GM12874 (cell line): ENCODE measurements at regions not wholly inside any gene's neighbourhood (a gene's known extent, or its start where the extent isn't known, plus 50 kb on each side); places are given as distances from the start of the nearest gene placed in this dataset.

ENCODE experiments used
- TF ChIP-seq, protein P1 (sequence below): IDR thresholded peaks from 2 replicates; pipeline ENCODE4 v1.5.1; 2011; ENCODE audit warnings: low read depth, mild to moderate bottlenecking, control low read depth, low read length, moderate library complexity; ENCODE audit not compliant: insufficient read depth

DNA sequence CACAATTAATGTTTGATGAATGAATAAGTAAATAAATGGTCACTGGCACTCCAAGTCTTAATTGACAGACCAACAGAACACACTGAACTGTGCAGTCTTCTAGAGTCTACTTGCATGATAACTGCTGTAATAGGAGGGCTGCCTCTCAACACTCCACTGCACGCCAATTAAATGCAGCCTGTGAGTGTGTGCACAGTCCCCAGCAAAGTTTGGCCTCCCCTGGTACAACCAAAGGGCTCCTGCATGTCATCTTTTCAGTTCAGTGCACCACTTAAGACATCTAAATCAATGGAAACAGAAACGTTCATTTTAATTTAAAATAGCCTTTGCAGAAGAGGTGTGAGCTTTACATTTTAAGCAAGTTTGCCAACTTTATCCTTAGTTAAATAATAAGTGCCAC, 121.7 kb upstream of the USP15 start:
- TF ChIP-seq, protein P1, sequence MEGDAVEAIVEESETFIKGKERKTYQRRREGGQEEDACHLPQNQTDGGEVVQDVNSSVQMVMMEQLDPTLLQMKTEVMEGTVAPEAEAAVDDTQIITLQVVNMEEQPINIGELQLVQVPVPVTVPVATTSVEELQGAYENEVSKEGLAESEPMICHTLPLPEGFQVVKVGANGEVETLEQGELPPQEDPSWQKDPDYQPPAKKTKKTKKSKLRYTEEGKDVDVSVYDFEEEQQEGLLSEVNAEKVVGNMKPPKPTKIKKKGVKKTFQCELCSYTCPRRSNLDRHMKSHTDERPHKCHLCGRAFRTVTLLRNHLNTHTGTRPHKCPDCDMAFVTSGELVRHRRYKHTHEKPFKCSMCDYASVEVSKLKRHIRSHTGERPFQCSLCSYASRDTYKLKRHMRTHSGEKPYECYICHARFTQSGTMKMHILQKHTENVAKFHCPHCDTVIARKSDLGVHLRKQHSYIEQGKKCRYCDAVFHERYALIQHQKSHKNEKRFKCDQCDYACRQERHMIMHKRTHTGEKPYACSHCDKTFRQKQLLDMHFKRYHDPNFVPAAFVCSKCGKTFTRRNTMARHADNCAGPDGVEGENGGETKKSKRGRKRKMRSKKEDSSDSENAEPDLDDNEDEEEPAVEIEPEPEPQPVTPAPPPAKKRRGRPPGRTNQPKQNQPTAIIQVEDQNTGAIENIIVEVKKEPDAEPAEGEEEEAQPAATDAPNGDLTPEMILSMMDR, result no peak

DNA sequence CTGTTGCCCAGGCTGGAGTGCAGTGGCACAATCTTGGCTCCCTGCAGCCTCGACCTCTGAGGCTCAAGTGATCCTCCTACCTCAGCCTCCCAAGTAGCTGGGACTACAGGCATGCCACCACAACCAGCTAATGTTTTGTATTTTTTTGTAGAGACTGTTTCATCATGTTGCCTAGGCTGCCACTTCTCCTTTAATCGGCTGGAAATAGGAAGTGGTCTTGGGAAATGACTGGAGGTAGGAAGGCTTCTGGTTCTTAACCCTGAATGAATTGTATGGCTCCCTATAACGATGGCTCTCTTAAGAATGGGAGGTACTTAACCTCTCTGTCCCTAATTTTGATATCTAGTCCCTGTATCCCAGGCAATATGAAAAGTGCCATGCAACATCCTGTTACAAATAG, 113.9 kb upstream of the USP15 start:
- TF ChIP-seq, protein P1, result no peak

DNA sequence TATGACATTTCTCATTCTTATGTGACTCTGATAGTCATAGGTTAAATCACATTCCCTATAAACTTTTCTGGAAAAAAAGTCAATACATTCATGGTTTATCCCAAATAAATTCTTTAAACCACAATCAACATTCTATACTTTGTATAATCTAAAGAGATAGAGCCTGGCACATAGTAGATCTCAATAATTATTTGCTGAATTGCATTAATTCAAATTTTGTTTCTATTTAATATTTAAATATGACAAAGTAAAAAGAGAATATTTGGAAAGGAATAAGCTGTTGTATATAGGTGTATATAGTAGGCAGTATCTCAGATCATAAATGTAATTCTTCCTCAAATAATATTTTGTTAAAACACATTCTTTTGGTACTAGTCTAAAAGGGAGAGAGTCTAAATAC, 102.2 kb upstream of the USP15 start:
- TF ChIP-seq, protein P1, result no peak

DNA sequence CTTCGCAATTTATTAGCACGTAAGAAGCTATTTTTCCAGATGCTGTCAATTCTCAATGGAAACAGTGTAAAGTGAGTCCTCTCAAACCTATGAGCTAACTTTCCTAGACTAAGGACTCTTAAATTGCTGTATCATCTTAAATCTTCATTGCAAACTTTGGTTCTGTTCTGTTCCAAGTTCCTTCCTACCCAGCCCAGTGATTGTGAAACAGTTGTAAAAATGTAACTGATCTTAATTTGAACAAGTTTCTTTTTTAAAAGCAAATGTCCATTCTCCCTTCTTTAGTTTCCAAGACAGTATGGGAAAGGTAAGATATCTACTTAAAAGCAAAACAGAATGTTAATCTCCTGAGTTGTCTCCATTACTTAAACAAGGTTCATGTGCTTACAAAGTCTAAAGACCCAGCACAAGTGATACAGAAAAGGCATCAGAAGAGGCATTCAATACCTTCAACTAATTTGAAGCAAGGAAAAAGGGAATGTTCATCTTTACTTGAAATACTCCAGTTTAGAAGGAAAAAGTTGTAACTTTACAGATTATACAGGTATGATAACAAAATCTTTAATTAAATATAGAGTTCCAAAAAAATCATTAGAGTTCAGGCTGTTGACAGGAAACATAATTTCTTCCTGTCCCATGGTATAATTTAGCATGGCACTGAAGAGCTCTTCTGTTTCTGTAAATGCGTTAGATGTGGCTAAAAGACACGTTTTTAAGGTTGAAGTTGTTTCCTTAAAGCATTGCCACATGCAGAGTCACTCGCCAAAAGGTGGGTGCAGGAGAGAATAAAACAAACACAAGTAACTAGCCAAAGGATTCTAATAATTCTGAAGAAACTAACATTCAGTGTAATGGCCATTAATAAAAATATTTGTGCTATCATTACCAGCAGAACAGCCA, 101.5 kb upstream of the USP15 start:
- TF ChIP-seq, protein P1, result no peak

DNA sequence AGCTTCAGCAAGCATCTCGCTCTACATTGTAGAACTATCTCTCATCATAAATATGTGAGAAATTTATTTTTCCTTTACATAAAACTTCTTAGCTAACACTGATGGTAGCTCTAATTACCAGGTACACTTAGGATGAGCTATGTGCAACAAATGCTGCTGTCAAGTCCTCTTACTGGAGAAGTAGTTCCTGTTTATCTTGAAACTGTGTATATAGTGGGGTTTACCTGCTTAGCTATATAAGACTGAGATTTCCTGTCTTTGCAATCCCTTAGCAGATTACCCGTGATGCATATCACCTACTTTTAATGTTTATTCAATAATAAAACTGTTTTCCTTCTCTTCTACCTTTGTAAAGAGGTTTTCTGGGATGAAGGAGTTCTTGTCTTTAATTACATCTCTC, 98.0 kb upstream of the USP15 start:
- TF ChIP-seq, protein P1, result no peak

DNA sequence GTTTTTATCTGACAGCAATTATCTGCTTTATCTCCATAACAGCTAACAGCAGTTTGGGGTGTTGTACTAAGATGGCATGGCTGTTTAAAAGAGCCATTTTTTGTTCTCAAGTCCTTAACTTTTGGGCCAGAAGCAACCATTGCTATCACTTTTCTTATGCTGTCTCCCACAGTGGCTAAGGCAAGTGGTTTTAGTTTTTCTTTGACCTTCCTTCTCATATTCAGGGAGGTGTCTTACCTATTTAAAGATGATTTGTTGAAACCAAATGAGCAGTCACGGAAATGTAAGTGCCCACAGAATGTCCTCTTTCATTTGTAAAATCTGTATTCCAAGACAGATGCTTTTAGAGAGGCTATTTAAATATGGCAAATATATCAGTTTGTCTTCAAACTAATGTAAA, 96.8 kb upstream of the USP15 start:
- TF ChIP-seq, protein P1, result no peak

DNA sequence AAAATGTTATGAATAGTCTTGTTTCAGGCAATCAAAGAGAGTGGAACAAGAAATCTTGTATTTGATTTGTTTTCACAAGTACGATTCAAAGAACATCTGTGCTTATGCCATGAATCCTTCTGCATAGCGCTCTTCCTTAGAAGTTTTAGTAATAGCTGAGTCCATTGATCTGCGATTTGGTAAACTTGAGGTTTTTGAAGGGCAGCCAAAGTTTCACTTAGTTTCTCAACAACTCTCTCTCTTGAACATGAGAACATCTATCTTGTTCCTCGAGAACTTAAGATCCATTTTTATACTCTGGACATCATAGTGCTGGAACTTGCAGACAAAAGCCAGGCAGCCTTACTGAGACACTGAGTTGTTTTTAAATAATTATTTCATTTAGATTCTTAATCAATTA, 96.2 kb upstream of the USP15 start:
- TF ChIP-seq, protein P1, result no peak

DNA sequence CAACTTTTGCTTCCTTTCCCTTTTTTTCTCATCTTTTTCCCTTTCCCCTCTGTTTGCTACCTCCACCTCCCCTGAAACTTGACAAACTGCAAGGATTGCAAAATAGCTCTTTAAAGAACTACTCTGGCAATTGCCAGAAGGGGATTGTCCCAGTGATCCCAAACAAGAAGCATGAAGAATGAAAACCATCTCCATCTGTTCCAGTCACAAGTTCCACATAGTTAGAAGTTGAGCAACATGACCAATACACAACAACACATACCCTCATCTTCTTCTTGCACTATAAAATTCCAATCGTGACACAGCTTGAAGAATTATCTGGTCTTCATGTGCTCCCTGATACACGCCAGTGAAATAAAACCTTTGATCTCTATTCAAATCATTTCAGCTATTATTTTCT, 93.7 kb upstream of the USP15 start:
- TF ChIP-seq, protein P1, result no peak
